ENCODE measurements at regions not wholly inside any gene's neighbourhood (a gene's known extent, or its start where the extent isn't known, plus 50 kb on each side); places are given as distances from the start of the nearest gene placed in this dataset.
"Not testable (repeated sequence)": the region's sequence is repeated elsewhere in the genome, so short reads cannot be mapped to it uniquely, and the experiment has no call there.

DNA sequence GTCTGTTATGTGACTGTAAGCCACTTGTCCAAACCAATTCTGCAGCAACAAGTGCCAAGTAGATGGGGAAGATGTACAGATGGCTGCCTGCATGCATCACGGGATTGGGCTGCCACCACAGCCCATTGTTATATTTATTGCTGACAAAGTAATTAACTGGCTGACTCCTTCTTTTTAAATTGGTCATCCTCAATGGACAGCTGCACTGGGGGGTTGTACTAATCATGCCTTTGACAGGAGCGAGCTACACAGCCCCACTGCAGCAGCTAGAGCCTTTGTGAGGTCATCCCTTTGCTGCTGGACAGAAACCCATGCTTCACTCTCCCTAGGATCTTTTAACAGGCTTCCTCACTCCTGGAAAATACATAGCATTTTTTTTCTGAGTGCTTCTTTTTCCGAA lies 146.7 kb upstream of the CXXC4 start:
- Histone ChIP-seq H3K9me3 (ENCODE audit: control insufficient read depth in 2 of 2, insufficient read depth in 1 of 2, low read depth in 1 of 2, low read length in 1 of 2) (no peaks in the 10 kb centered on the region), H3K4me3 (ENCODE audit: low read depth in 1 of 2, low read length in 2 of 2) (no peak overlapping the region), H3K27ac (ENCODE audit: low read depth in 2 of 2, low read length in 1 of 2) (no peak overlapping the region), H3K4me1 (ENCODE audit: control insufficient read depth in 2 of 2, insufficient read depth in 2 of 2, low read length in 1 of 2) (no peaks in the 10 kb centered on the region), H3K27me3 (ENCODE audit: control insufficient read depth in 1 of 2, insufficient read depth in 2 of 2, low read length in 2 of 2) (no peaks in the 10 kb centered on the region), H3K36me3 (ENCODE audit: control insufficient read depth in 2 of 2, insufficient read depth in 2 of 2, low read length in 1 of 2) (no peaks in the 10 kb centered on the region)
- WGBS, 2 donors, result 56 to 58% methylated on average over 3 of the region's 3 CpGs

DNA sequence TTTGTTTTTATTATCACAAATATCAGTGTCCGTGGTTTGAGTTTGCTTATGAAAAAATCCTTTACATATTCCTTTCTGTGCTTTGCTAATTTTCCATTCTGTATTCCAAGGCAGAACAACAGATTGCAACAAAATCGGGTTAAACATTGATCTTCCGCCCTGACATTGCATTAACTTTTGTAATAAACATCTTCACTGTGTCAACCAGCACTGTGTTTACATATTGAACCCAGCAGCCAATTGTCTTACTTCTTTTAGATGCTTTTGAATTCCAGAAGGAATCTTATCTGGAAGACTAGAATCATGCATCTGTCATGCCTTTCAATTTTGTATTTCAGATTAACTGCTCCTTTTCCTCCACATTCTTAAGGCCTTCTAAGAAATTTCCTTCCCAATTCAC lies 147.8 kb upstream of the CXXC4 start:
- 40 to 44% methylated on average over 3 of the region's 3 CpGs for WGBS, 2 donors
- H3K4me1 ChIP-seq (ENCODE audit: control insufficient read depth in 2 of 2, insufficient read depth in 2 of 2, low read length in 1 of 2), result no peaks in the 10 kb centered on the region

DNA sequence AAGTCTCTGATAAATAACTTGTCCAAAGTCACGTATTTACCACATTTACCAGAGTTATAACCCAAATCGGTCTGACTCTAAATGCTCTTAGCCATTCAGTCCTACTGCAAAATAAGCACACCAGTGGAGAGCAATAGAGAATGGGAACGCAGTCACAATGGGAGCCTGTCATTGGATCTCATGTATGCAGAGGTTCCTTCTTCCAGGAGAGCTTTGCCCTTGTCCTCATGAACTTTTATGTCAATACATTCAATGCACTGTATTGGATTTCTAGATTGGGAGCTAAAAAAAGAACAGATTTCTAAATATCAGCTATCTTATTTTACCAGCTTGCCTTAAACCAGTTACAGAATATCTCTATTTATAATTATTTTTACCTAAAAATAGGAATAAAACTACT lies 149.1 kb upstream of the CXXC4 start:
- Histone ChIP-seq H3K4me1 (ENCODE audit: control insufficient read depth in 2 of 2, insufficient read depth in 2 of 2, low read length in 1 of 2) (no peaks in the 10 kb centered on the region), H3K4me3 (ENCODE audit: low read depth in 1 of 2, low read length in 2 of 2) (no peak overlapping the region), H3K9me3 (ENCODE audit: control insufficient read depth in 2 of 2, insufficient read depth in 1 of 2, low read depth in 1 of 2, low read length in 1 of 2) (no peaks in the 10 kb centered on the region), H3K27ac (ENCODE audit: low read depth in 2 of 2, low read length in 1 of 2) (no peak overlapping the region), H3K27me3 (ENCODE audit: control insufficient read depth in 1 of 2, insufficient read depth in 2 of 2, low read length in 2 of 2) (no peaks in the 10 kb centered on the region), H3K36me3 (ENCODE audit: control insufficient read depth in 2 of 2, insufficient read depth in 2 of 2, low read length in 1 of 2) (no peaks in the 10 kb centered on the region)
- 89 to 90% methylated on average over 3 of the region's 3 CpGs for WGBS, 2 donors

More for the DNA sequence above, 147.8 kb upstream of the CXXC4 start:
- no peak overlapping the region for H3K4me3 ChIP-seq (ENCODE audit: low read depth in 1 of 2, low read length in 2 of 2)
- H3K36me3 ChIP-seq (ENCODE audit: control insufficient read depth in 2 of 2, insufficient read depth in 2 of 2, low read length in 1 of 2), result no peaks in the 10 kb centered on the region
- H3K27ac ChIP-seq (ENCODE audit: low read depth in 2 of 2, low read length in 1 of 2), result no peak overlapping the region
- no peaks in the 10 kb centered on the region for H3K9me3 ChIP-seq (ENCODE audit: control insufficient read depth in 2 of 2, insufficient read depth in 1 of 2, low read depth in 1 of 2, low read length in 1 of 2)
- no peaks in the 10 kb centered on the region for H3K27me3 ChIP-seq (ENCODE audit: control insufficient read depth in 1 of 2, insufficient read depth in 2 of 2, low read length in 2 of 2)

GRCh38 chr4:104649631-104650030 lies 154.9 kb upstream of the CXXC4 start:
- no peaks in the 10 kb centered on the region for H3K4me1 ChIP-seq (ENCODE audit: control insufficient read depth in 2 of 2, insufficient read depth in 2 of 2, low read length in 1 of 2)

GRCh38 chr4:104662269-104662668 lies 167.6 kb upstream of the CXXC4 start:
- not testable (repeated sequence) for H3K4me1 ChIP-seq (ENCODE audit: control insufficient read depth in 2 of 2, insufficient read depth in 2 of 2, low read length in 1 of 2); H3K27me3 ChIP-seq (ENCODE audit: control insufficient read depth in 1 of 2, insufficient read depth in 2 of 2, low read length in 2 of 2); H3K9me3 ChIP-seq (ENCODE audit: control insufficient read depth in 2 of 2, insufficient read depth in 1 of 2, low read depth in 1 of 2, low read length in 1 of 2); H3K27ac ChIP-seq (ENCODE audit: low read depth in 2 of 2, low read length in 1 of 2); H3K36me3 ChIP-seq (ENCODE audit: control insufficient read depth in 2 of 2, insufficient read depth in 2 of 2, low read length in 1 of 2); H3K4me3 ChIP-seq (ENCODE audit: low read depth in 1 of 2, low read length in 2 of 2)
- 85 to 91% methylated on average over 3 of the region's 3 CpGs for WGBS, 2 donors

More at GRCh38 chr4:104649631-104650030, 154.9 kb upstream of the CXXC4 start:
- Histone ChIP-seq H3K9me3 (ENCODE audit: control insufficient read depth in 2 of 2, insufficient read depth in 1 of 2, low read depth in 1 of 2, low read length in 1 of 2) (peaks cover 0 to 2% of the 10 kb centered on the region in 2 donors), H3K4me3 (ENCODE audit: low read depth in 1 of 2, low read length in 2 of 2) (no peak overlapping the region), H3K27me3 (ENCODE audit: control insufficient read depth in 1 of 2, insufficient read depth in 2 of 2, low read length in 2 of 2) (no peaks in the 10 kb centered on the region), H3K27ac (ENCODE audit: low read depth in 2 of 2, low read length in 1 of 2) (no peak overlapping the region), H3K36me3 (ENCODE audit: control insufficient read depth in 2 of 2, insufficient read depth in 2 of 2, low read length in 1 of 2) (no peaks in the 10 kb centered on the region)
- WGBS, 2 donors, result 88 to 93% methylated on average over 1 of the region's 1 CpG

- Histone ChIP-seq H3K9me3 (ENCODE audit: control insufficient read depth in 2 of 2, insufficient read depth in 1 of 2, low read depth in 1 of 2, low read length in 1 of 2) (no peaks in the 10 kb centered on the region), H3K36me3 (ENCODE audit: control insufficient read depth in 2 of 2, insufficient read depth in 2 of 2, low read length in 1 of 2) (no peaks in the 10 kb centered on the region), H3K4me1 (ENCODE audit: control insufficient read depth in 2 of 2, insufficient read depth in 2 of 2, low read length in 1 of 2) (no peaks in the 10 kb centered on the region), H3K4me3 (ENCODE audit: low read depth in 1 of 2, low read length in 2 of 2) (no peak overlapping the region), H3K27ac (ENCODE audit: low read depth in 2 of 2, low read length in 1 of 2) (no peak overlapping the region), H3K27me3 (ENCODE audit: control insufficient read depth in 1 of 2, insufficient read depth in 2 of 2, low read length in 2 of 2) (no peaks in the 10 kb centered on the region)
- WGBS, 2 donors, result 35 to 46% methylated on average over 3 of the region's 3 CpGs
Measured at GRCh38 chr4:104677116-104677515, 182.4 kb upstream of the CXXC4 start.

- Histone ChIP-seq H3K27ac (ENCODE audit: low read depth in 2 of 2, low read length in 1 of 2) (no peak overlapping the region), H3K27me3 (ENCODE audit: control insufficient read depth in 1 of 2, insufficient read depth in 2 of 2, low read length in 2 of 2) (no peaks in the 10 kb centered on the region), H3K36me3 (ENCODE audit: control insufficient read depth in 2 of 2, insufficient read depth in 2 of 2, low read length in 1 of 2) (no peaks in the 10 kb centered on the region), H3K4me3 (ENCODE audit: low read depth in 1 of 2, low read length in 2 of 2) (no peak overlapping the region), H3K4me1 (ENCODE audit: control insufficient read depth in 2 of 2, insufficient read depth in 2 of 2, low read length in 1 of 2) (no peaks in the 10 kb centered on the region), H3K9me3 (ENCODE audit: control insufficient read depth in 2 of 2, insufficient read depth in 1 of 2, low read depth in 1 of 2, low read length in 1 of 2) (peaks cover 0 to 2% of the 10 kb centered on the region in 2 donors)
- WGBS, 2 donors, result 83 to 93% methylated on average over 1 of the region's 1 CpG
Measured at GRCh38 chr4:104682311-104682710, 187.6 kb upstream of the CXXC4 start.

DNA sequence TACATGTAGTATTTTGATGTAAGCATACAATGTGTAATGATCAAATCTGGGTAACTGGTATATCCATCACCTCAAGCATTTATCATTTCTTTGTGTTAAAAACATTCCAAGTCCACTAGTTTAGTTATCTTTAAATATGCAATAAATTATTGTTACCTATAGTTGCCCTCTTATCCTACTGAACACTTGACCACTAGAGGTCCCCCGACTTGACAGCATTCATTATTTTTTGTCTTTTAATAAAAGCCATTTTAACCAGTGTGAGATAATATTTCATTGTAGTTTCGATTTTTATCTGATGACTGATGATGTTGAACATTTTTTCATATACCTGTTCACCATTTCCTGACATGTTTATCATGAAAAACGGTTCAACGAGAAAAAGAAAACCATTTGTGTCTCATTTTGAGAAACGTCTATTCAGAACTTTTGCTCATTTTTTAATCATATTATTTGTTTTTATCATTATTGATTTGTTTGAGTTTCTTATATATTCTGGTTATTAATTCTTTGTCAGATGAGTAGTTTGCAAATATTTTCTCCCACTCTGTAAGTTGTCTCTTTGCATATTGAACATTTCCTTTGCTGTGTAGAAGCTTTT lies 199.0 kb upstream of the CXXC4 start:
- Histone ChIP-seq H3K27ac (ENCODE audit: low read depth in 2 of 2, low read length in 1 of 2) (no peak overlapping the region), H3K4me3 (ENCODE audit: low read depth in 1 of 2, low read length in 2 of 2) (no peak overlapping the region), H3K9me3 (ENCODE audit: control insufficient read depth in 2 of 2, insufficient read depth in 1 of 2, low read depth in 1 of 2, low read length in 1 of 2) (no peaks in the 10 kb centered on the region), H3K36me3 (ENCODE audit: control insufficient read depth in 2 of 2, insufficient read depth in 2 of 2, low read length in 1 of 2) (no peaks in the 10 kb centered on the region), H3K4me1 (ENCODE audit: control insufficient read depth in 2 of 2, insufficient read depth in 2 of 2, low read length in 1 of 2) (no peaks in the 10 kb centered on the region), H3K27me3 (ENCODE audit: control insufficient read depth in 1 of 2, insufficient read depth in 2 of 2, low read length in 2 of 2) (no peaks in the 10 kb centered on the region)
- WGBS, 2 donors, result 73 to 77% methylated on average over 5 of the region's 5 CpGs

DNA sequence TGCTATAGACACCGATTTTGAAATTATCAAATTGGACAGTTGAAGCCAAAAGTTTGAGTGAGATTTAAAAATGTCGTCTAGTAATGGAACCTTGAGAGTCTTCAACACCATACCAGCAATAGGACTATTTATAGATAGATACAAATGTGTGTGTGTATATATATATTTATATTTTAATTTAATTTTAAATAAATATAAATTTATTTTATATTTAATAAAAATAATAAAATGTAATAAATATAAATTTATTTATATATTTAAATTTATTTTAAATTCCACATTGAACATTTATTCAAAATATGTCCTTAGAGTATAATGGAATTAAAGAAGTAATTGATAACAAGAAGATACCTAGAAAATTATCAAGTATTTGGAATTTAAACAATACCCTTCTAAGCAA lies 221.9 kb upstream of the CXXC4 start:
- Histone ChIP-seq H3K4me1 (ENCODE audit: control insufficient read depth in 2 of 2, insufficient read depth in 2 of 2, low read length in 1 of 2) (no peaks in the 10 kb centered on the region), H3K36me3 (ENCODE audit: control insufficient read depth in 2 of 2, insufficient read depth in 2 of 2, low read length in 1 of 2) (no peaks in the 10 kb centered on the region), H3K9me3 (ENCODE audit: control insufficient read depth in 2 of 2, insufficient read depth in 1 of 2, low read depth in 1 of 2, low read length in 1 of 2) (no peaks in the 10 kb centered on the region), H3K27ac (ENCODE audit: low read depth in 2 of 2, low read length in 1 of 2) (no peak overlapping the region), H3K27me3 (ENCODE audit: control insufficient read depth in 1 of 2, insufficient read depth in 2 of 2, low read length in 2 of 2) (no peaks in the 10 kb centered on the region), H3K4me3 (ENCODE audit: low read depth in 1 of 2, low read length in 2 of 2) (no peak overlapping the region)
- 89 to 97% methylated on average over 2 of the region's 2 CpGs for WGBS, 2 donors

DNA sequence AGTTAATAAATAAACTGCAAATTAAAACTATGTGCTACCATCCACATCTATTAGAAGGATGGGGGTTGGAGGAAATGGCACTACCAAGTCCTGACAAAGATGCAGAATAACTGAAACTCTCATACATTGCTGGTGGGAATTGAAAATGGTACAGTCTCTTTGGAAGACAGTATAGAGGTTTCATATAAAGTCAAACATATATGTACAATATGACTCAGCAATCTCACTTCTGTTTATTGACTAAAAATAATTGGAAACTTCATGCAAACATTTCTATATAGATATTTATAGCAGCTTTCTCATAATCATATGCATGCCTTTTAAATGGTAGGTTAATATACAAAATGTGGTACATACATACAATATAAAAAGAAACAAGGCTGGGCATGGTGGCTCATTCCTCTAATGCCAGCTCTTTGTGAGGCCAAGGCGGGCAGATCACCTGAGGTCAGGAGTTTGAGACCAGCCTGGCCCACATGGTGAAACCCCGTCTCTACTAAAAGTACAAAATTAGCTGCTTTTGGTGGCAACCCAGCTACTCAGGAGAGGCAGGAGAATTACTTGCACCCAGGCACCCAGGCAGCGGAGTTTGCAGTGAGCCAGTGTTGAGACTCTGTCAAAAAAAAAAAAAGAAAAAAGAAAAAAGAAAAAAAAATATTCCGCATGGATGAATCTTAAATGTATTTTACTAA lies 225.0 kb upstream of the CXXC4 start:
- WGBS, 2 donors, result 83 to 86% methylated on average over 4 of the region's 4 CpGs
- no peak overlapping the region for H3K27ac ChIP-seq (ENCODE audit: low read depth in 2 of 2, low read length in 1 of 2)
- no peaks in the 10 kb centered on the region for H3K4me1 ChIP-seq (ENCODE audit: control insufficient read depth in 2 of 2, insufficient read depth in 2 of 2, low read length in 1 of 2)

More for the DNA sequence above, 225.0 kb upstream of the CXXC4 start:
- no peaks in the 10 kb centered on the region for H3K9me3 ChIP-seq (ENCODE audit: control insufficient read depth in 2 of 2, insufficient read depth in 1 of 2, low read depth in 1 of 2, low read length in 1 of 2)
- no peaks in the 10 kb centered on the region for H3K27me3 ChIP-seq (ENCODE audit: control insufficient read depth in 1 of 2, insufficient read depth in 2 of 2, low read length in 2 of 2)
- no peak overlapping the region for H3K4me3 ChIP-seq (ENCODE audit: low read depth in 1 of 2, low read length in 2 of 2)
- no peaks in the 10 kb centered on the region for H3K36me3 ChIP-seq (ENCODE audit: control insufficient read depth in 2 of 2, insufficient read depth in 2 of 2, low read length in 1 of 2)
